CD4-positive, alpha-beta T cell treated with Interleukin-12 subunit alpha and Interleukin-12 subunit beta, for 1 hour (primary cell): ENCODE measurements at regions not wholly inside any gene's neighbourhood (a gene's known extent, or its start where the extent isn't known, plus 50 kb on each side); places are given as distances from the start of the nearest gene placed in this dataset.
"Not testable (repeated sequence)": the region's sequence is repeated elsewhere in the genome, so short reads cannot be mapped to it uniquely, and the experiment has no call there.

Source experiments
- DNase-seq: peaks from one replicate; pipeline ENCODE4 v3.0.0-alpha.2; 2020

GRCh38 chr3:30452446-30452845 lies 154.0 kb upstream of the TGFBR2 start:
- DNase-seq = no peak

GRCh38 chr3:30453360-30454039 lies 152.9 kb upstream of the TGFBR2 start:
- DNase-seq = no peak

- no peak for DNase-seq
These were observed 151.8 kb upstream of the TGFBR2 start for GRCh38 chr3:30454636-30455035.

DNA sequence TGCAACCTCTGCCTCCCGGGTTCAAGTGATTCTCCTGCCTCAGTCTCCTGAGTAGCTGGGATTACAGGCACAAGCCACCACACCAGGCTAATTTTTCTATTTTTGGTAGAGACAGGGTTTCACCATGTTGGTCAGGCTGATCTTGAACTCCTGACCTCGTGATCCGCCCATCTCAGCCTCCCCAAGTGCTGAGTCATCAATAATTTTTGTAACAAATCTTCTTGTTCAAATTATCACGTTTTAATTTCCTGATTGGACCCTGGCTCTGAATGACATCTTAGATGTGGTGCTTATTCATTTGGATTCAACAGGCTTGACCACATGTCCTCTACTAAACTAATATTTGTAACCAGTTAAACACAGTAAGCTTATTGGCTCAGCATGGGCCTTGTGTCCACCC lies 151.3 kb upstream of the TGFBR2 start:
- DNase-seq = not testable (repeated sequence)

DNA sequence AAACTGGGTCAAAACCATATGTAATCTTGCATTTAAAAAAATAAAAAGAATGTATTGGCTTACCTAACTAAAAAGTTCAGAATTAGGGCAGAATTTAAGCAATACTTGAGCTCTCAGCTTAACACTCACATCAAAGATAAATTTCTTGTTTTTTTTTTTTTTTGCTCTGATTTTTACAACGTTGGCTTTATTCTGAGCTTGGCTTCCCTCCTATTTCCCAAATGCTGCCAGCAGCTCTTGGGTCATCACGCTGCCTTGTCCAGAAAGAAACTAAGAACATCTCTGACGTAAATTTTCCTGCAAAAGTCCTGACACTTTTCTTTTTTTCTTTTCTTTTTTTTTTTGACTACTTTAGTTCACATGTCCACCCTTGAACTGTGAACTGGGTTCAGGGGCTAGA lies 150.6 kb upstream of the TGFBR2 start:
- no peak for DNase-seq

DNA sequence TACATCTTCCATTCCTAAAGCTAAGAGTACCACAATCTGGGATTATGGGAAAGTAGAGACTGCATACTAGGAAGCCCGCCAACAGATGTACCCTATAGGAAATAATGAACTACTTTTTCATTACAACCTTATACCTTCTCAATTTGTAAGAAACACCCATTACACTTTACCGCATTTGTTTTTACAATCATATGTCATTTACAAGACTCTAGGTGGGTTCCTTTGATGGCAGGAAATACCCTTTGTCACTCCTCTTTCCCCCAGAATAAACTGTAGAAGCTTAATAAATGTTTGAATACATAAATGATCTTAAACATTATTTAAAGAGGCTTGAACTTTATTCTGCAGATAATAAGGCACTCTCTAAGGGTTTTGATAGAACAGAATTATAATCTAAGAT lies 150.1 kb upstream of the TGFBR2 start:
- no peak for DNase-seq

DNA sequence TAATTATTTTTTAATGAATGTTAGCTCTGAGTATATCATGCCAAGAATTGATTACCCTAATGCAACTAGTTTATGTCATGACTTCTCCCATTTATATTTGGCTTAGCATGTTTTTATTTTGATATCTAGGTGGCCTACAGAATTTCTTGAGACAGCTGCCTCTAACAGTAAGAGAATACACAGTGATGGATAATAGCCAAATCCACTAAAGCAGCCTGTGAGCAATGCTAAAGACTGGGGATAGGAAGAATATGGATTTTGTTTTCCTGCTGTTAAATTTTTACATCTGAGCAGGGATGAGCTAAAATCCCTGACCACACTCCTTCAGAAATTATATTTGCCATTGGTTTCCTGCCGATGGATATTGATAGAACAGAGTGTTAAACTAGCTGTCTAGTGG lies 149.3 kb upstream of the TGFBR2 start:
- DNase-seq = no peak

GRCh38 chr3:30457726-30458125 lies 148.7 kb upstream of the TGFBR2 start:
- no peak for DNase-seq

- no peak for DNase-seq
These were observed 147.8 kb upstream of the TGFBR2 start for GRCh38 chr3:30458376-30459171.

- no peak for DNase-seq
These were observed 145.1 kb upstream of the TGFBR2 start for GRCh38 chr3:30461311-30461710.

DNA sequence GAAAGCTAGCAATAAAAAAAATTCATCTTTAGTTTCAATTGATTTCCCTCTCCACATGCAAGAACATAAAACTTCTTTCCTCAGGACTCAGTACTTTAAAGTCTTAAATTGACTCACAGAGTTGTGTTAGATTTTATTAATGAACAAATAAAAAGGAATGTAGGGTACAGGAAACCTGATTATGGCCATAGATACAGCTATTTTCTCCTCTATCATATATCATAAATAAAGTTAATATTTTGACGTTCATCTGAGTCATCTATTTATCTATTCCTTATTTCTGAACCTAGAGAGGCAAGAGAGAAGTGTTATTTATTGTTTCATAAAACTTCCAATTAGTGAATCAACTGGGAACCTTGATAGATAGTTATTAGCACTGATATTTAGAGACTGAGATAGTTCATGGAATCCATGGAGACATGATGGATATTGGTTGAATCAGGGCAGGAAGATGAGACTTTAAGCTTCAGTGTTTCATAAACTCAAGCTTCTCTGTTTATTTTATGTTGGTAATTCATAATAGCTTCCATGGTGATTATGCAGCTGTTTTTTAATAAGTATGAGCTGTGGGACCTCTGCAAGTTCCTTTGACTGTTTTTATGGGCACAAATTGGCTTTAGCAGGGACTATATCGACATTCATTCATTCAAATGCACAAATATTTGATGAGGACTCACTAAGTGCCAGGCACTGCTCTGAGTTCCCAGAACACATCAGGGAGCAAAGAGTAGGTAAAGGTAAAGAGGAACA lies 143.5 kb upstream of the TGFBR2 start:
- no peak for DNase-seq

DNA sequence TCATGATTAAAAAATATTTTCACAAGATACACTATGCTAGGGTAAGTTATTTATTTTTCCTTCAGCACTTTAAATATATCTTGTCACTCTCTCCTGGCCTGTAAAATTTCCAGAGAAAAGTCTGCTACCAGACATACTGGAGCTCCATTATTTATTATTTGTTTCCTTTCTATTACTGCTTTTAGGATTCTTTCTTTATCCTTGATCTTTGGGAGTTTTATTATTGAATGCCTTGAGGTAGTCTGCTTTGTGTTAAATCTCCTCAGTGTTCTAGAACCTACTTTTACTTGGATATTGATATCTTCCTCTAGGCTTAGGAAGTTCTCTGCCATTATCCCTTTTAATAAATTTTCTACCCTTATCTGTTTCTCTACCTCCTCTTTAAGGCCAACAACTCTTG lies 142.0 kb upstream of the TGFBR2 start:
- DNase-seq = no peak

GRCh38 chr3:30465454-30465853 lies 140.9 kb upstream of the TGFBR2 start:
- no peak for DNase-seq

DNA sequence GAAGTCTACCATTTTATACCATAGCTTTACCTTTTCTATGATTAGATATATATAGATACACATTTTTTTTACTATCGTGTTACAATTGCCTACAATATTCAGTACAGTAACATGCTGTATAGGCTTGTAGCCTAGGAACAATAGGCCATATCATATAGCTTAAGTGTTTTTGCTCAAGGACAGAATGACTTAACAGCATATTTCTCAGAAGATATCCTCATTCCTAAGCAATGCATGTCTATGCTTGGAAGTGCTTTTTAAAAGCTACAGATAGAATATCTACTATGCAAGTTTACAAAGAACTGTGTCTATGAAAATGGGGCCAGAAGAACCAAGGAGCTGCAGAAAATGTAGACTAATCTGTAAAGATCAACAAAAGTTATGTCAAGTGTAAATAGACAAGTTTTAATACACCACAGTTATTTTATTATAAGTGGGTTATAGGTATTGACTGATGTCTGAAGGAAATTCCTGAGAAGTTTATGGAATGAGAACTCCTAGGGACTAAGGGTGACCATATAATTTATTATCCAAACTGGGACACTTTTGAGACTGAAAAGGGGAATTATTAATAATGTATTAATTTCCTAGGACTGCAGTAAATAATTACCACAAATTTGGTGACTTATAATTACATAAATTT lies 138.7 kb upstream of the TGFBR2 start:
- no peak for DNase-seq

DNA sequence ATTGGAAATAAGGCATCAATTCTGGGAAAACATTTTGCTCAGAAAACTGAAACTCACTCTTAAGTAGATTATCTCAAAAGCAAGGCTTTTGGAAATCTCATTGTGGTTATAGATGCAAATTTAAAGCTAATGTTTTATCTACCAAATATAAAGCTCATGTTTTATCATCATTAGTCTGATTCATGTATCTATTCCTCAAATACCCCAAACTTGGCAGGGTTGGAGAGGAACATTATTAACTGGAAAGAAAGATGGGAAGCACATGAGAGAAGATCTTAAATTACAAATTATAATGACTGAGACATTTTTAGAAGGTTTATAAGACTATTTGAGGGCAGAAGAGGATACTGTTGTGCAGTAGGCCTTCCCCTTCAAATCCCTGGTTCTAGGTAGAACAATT lies 137.3 kb upstream of the TGFBR2 start:
- no peak for DNase-seq

- no peak for DNase-seq
These were observed 135.9 kb upstream of the TGFBR2 start for GRCh38 chr3:30470496-30470895.

GRCh38 chr3:30471066-30471465 lies 135.3 kb upstream of the TGFBR2 start:
- no peak for DNase-seq

DNA sequence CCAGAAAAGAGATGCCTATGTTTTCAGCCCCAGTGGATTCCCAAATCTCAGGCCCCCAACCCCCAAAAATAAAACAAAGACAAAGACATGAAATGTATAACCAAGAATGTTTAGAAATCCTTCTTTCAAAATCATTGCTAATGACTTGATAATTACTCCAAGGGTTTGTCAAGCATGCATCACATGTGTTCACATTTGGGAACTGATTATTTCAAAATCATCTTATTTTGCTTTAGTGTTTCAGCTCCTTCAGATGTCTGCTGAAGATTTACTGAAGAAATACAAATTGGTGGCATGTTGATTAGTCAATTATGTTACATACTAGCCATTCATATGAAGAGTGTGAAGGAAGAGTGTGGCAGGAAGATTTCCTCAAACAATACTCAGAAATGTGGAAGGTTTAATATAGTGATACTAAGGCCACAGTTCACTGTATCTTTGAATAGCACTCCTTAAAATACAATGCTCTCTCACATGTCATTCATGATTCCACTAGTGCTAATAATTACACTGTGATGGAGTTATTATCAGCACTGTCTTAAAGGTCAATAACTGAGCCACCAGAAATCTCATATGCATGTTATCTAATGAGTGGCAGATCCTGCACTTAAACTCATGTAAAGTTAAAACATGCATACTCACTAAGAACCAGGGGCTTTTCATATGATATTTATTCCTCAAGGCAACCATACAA lies 134.5 kb upstream of the TGFBR2 start:
- DNase-seq = no peak

GRCh38 chr3:30473374-30474051 lies 132.9 kb upstream of the TGFBR2 start:
- no peak for DNase-seq

DNA sequence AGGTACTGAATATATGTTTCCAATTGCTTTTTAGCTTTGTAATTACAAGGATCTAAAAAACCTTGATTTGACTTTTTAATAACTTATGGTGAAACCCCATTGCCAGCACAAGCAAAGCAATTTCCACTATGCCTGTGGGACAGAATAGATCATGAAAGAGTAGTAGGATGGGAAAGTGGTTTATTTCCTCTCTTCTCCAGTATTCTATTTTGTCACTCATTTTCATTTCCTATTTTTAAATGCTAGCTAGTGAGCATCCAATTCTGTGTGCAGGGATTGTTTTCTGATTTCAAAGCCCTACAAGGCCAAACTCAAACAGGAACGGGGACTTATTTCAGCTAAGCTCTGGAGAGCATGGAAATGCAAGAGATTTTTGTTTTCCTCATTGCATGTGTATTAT lies 132.0 kb upstream of the TGFBR2 start:
- no peak for DNase-seq

- no peak for DNase-seq
These were observed 131.2 kb upstream of the TGFBR2 start for GRCh38 chr3:30475038-30475808.
